ENCODE measurements at regions not wholly inside any gene's neighbourhood (a gene's known extent, or its start where the extent isn't known, plus 50 kb on each side); places are given as distances from the start of the nearest gene placed in this dataset.

GRCh38 chr7:33728873-33729551, 176.3 kb upstream of the BMPER start:
- TF ChIP-seq CTCF (IDR thresholded peaks at IDR 0.05; ENCODE audit: low read length): no peak
- no peak for TF ChIP-seq EZH2 (optimal IDR thresholded peaks at IDR 0.05; ENCODE audit: low read depth, low read length)
- no peak for TF ChIP-seq EZH2phosphoT487 (IDR thresholded peaks at IDR 0.05; ENCODE audit: low read length)

All from MM.1S (cell line).